ENCODE measurements at regions not wholly inside any gene's neighbourhood (a gene's known extent, or its start where the extent isn't known, plus 50 kb on each side); places are given as distances from the start of the nearest gene placed in this dataset.

DNA sequence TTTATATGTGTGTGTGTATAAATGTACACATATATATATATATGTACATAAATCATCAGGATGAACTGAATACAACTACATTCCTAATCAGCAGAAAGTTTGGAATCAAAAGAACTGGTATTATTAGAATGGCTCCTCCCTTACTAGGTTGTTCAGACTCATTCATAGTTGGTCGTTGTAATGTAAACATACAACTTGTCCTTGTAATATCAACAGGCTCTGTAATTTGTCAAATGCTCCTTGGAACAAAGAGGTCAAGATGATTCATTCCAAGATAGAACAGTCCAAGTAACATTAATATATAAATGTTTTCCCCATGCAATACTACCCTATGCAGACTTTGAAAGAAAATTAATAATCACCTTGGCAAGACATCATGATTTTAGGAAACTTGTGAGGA is 351.4 kb upstream of the SMIM31 start (continued):
- TF ChIP-seq BHLHE40 (IDR thresholded peaks at IDR 0.05; ENCODE audit: low read depth, low read length) (no peak), FOSB (CRISPR knock-in tag; IDR thresholded peaks at IDR 0.05) (no peak)

DNA sequence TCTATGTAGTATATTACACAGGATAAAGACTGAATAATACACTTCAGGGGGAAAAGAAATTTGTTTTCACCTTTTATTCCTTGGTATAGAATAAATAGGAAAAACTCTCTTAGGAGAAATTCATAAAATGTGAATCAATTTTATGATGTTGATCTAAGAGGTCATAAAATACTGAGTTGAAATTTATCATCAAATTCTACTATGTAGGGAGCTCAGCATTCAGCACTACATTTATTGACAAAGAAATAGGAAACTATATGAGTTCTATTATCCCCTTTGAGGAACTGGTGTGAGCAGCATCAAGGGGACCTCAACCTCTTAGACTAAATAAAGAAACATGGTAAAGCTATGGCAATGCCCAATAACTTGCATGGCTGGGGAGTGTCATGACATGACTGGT is 348.2 kb upstream of the SMIM31 start:
- Histone ChIP-seq H3K4me1 (no peaks in the 10 kb centered on the region), H3K4me3 (no peak overlapping the region), H3K27ac (no peak overlapping the region), H3K9me3 (no peaks in the 10 kb centered on the region), H3K4me2 (no peak overlapping the region)
- ATAC-seq (no peak), DNase-seq (ENCODE audit: low read depth in 1 of 2, low spot score in 1 of 2) (no peak), FAIRE-seq (no peak)
- ChIA-PET POLR2A (no interaction called here), CTCF (no interaction called here)
- TF ChIP-seq HOXB5 (CRISPR knock-in tag; IDR thresholded peaks at IDR 0.05) (no peak), NR3C1 (IDR thresholded peaks at IDR 0.05) (no peak), TFCP2L1 (CRISPR knock-in tag; IDR thresholded peaks at IDR 0.05) (no peak), SMC3 (IDR thresholded peaks at IDR 0.05) (no peak), KDM5A (IDR thresholded peaks at IDR 0.05) (no peak), HOXA7 (CRISPR knock-in tag; IDR thresholded peaks at IDR 0.05) (no peak), NPAS2 (CRISPR knock-in tag; IDR thresholded peaks at IDR 0.05; ENCODE audit: borderline replicate concordance) (no peak), ZSCAN20 (CRISPR knock-in tag; IDR thresholded peaks at IDR 0.05) (no peak), CEBPB (IDR thresholded peaks at IDR 0.05) (no peak), MAZ (IDR thresholded peaks at IDR 0.05; ENCODE audit: borderline replicate concordance, low read depth, low read length) (no peak), EHF (CRISPR knock-in tag; IDR thresholded peaks at IDR 0.05) (no peak), EHMT2 (IDR thresholded peaks at IDR 0.05; ENCODE audit: low read depth) (no peak)

DNA sequence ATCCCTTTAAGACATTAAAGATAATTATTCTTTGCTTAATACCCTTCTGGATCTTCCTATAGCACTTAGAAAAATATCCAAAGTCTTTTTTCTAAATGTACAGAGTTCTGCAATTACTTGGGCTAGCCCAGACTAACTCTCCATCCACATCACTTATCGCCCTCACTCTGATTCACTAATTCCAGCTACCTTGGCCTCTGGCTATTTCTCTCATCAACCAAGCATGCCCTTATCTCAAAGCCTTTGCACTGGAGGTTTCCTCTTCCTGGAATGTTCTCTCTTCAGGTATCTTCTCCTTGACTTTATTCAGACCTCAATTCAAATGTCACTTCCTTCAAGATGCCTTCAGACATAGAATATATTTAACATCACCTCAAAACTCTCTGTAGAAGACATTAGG is 345.1 kb upstream of the SMIM31 start:
- ATAC-seq = no peak
- Histone ChIP-seq H3K9me3 (no peaks in the 10 kb centered on the region), H3K4me2 (no peak overlapping the region), H3K27ac (no peak overlapping the region), H3K4me1 (no peaks in the 10 kb centered on the region), H3K4me3 (no peak overlapping the region)
- no peak for FAIRE-seq
- TF ChIP-seq TFCP2L1 (CRISPR knock-in tag; IDR thresholded peaks at IDR 0.05) (no peak), PBX3 (IDR thresholded peaks at IDR 0.05) (no peak), TP53 (CRISPR knock-in tag; IDR thresholded peaks at IDR 0.05) (no peak), E2F6 (IDR thresholded peaks at IDR 0.05; ENCODE audit: borderline replicate concordance, low read depth) (no peak), CBX8 (IDR thresholded peaks at IDR 0.05) (no peak), HEYL (CRISPR knock-in tag; IDR thresholded peaks at IDR 0.05) (no peak), NR3C1 (IDR thresholded peaks at IDR 0.05) (no peak)
- TF ChIP-seq, protein P1, sequence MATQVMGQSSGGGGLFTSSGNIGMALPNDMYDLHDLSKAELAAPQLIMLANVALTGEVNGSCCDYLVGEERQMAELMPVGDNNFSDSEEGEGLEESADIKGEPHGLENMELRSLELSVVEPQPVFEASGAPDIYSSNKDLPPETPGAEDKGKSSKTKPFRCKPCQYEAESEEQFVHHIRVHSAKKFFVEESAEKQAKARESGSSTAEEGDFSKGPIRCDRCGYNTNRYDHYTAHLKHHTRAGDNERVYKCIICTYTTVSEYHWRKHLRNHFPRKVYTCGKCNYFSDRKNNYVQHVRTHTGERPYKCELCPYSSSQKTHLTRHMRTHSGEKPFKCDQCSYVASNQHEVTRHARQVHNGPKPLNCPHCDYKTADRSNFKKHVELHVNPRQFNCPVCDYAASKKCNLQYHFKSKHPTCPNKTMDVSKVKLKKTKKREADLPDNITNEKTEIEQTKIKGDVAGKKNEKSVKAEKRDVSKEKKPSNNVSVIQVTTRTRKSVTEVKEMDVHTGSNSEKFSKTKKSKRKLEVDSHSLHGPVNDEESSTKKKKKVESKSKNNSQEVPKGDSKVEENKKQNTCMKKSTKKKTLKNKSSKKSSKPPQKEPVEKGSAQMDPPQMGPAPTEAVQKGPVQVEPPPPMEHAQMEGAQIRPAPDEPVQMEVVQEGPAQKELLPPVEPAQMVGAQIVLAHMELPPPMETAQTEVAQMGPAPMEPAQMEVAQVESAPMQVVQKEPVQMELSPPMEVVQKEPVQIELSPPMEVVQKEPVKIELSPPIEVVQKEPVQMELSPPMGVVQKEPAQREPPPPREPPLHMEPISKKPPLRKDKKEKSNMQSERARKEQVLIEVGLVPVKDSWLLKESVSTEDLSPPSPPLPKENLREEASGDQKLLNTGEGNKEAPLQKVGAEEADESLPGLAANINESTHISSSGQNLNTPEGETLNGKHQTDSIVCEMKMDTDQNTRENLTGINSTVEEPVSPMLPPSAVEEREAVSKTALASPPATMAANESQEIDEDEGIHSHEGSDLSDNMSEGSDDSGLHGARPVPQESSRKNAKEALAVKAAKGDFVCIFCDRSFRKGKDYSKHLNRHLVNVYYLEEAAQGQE (IDR thresholded peaks at IDR 0.05) = no peak
- TF ChIP-seq, protein P2, sequence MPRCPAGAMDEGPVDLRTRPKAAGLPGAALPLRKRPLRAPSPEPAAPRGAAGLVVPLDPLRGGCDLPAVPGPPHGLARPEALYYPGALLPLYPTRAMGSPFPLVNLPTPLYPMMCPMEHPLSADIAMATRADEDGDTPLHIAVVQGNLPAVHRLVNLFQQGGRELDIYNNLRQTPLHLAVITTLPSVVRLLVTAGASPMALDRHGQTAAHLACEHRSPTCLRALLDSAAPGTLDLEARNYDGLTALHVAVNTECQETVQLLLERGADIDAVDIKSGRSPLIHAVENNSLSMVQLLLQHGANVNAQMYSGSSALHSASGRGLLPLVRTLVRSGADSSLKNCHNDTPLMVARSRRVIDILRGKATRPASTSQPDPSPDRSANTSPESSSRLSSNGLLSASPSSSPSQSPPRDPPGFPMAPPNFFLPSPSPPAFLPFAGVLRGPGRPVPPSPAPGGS (IDR thresholded peaks at IDR 0.05) = no peak
- no peak for DNase-seq (ENCODE audit: low read depth in 1 of 2, low spot score in 1 of 2)
- WGBS (ENCODE audit: missing lambda C conversion rate) = 4% methylated on average over 1 of the region's 1 CpG
- ChIA-PET CTCF (no interaction called here), POLR2A (no interaction called here)

Measured in A549 (cell line).